ENCODE measurements at regions not wholly inside any gene's neighbourhood (a gene's known extent, or its start where the extent isn't known, plus 50 kb on each side); places are given as distances from the start of the nearest gene placed in this dataset.

GRCh38 chr1:83113652-83114051, 885.3 kb downstream of the TTLL7 start:
- Histone ChIP-seq H3K9me3 (ENCODE audit: low read depth, low read length) (no peaks in the 10 kb centered on the region), H3K4me3 (no peak overlapping the region), H3K9ac (ENCODE audit: insufficient read length) (no peak overlapping the region), H3K27ac (no peak overlapping the region), H3K36me3 (ENCODE audit: insufficient read depth, low read length) (no peaks in the 10 kb centered on the region)
- TF ChIP-seq POLR2AphosphoS5 (IDR thresholded peaks at IDR 0.05; ENCODE audit: borderline replicate concordance, low read depth, low read length) (no peak), EZH2 (IDR thresholded peaks at IDR 0.05) (no peak), FOXP2 (optimal IDR thresholded peaks at IDR 0.05; ENCODE audit: control extremely low read depth, extremely low read length, insufficient read depth) (no peak)
- DNase-seq (ENCODE audit: low read depth, low spot score): no peak

GRCh38 chr1:83112248-83112885, 886.6 kb downstream of the TTLL7 start:
- H3K4me3 ChIP-seq: no peak overlapping the region
- no peak for TF ChIP-seq POLR2AphosphoS5 (IDR thresholded peaks at IDR 0.05; ENCODE audit: borderline replicate concordance, low read depth, low read length)
- TF ChIP-seq FOXP2 (optimal IDR thresholded peaks at IDR 0.05; ENCODE audit: control extremely low read depth, extremely low read length, insufficient read depth): no peak
- no peak for TF ChIP-seq EZH2 (IDR thresholded peaks at IDR 0.05)
- no peak overlapping the region for H3K27ac ChIP-seq
- no peaks in the 10 kb centered on the region for H3K9me3 ChIP-seq (ENCODE audit: low read depth, low read length)
- no peaks in the 10 kb centered on the region for H3K36me3 ChIP-seq (ENCODE audit: insufficient read depth, low read length)
- DNase-seq (ENCODE audit: low read depth, low spot score): no peak
- H3K9ac ChIP-seq (ENCODE audit: insufficient read length): no peak overlapping the region

- H3K4me3 ChIP-seq: no peak overlapping the region
- no peak overlapping the region for H3K9ac ChIP-seq (ENCODE audit: insufficient read length)
- no peak for DNase-seq (ENCODE audit: low read depth, low spot score)
- no peak overlapping the region for H3K27ac ChIP-seq
- H3K36me3 ChIP-seq (ENCODE audit: insufficient read depth, low read length): no peaks in the 10 kb centered on the region
- no peaks in the 10 kb centered on the region for H3K9me3 ChIP-seq (ENCODE audit: low read depth, low read length)
- TF ChIP-seq EZH2 (IDR thresholded peaks at IDR 0.05): no peak
- TF ChIP-seq FOXP2 (optimal IDR thresholded peaks at IDR 0.05; ENCODE audit: control extremely low read depth, extremely low read length, insufficient read depth): no peak
- no peak for TF ChIP-seq POLR2AphosphoS5 (IDR thresholded peaks at IDR 0.05; ENCODE audit: borderline replicate concordance, low read depth, low read length)
Measured at GRCh38 chr1:83110156-83110555, 888.8 kb downstream of the TTLL7 start.

- TF ChIP-seq FOXP2 (optimal IDR thresholded peaks at IDR 0.05; ENCODE audit: control extremely low read depth, extremely low read length, insufficient read depth) (no peak), EZH2 (IDR thresholded peaks at IDR 0.05) (no peak), POLR2AphosphoS5 (IDR thresholded peaks at IDR 0.05; ENCODE audit: borderline replicate concordance, low read depth, low read length) (no peak)
- no peak for DNase-seq (ENCODE audit: low read depth, low spot score)
Measured at GRCh38 chr1:83109692-83110091, 889.2 kb downstream of the TTLL7 start.

GRCh38 chr1:83104558-83104957, 894.4 kb downstream of the TTLL7 start:
- no peak overlapping the region for H3K27ac ChIP-seq
- no peak for DNase-seq (ENCODE audit: low read depth, low spot score)
- H3K36me3 ChIP-seq (ENCODE audit: insufficient read depth, low read length): no peaks in the 10 kb centered on the region
- no peak overlapping the region for H3K4me3 ChIP-seq
- TF ChIP-seq EZH2 (IDR thresholded peaks at IDR 0.05) (no peak), POLR2AphosphoS5 (IDR thresholded peaks at IDR 0.05; ENCODE audit: borderline replicate concordance, low read depth, low read length) (no peak), FOXP2 (optimal IDR thresholded peaks at IDR 0.05; ENCODE audit: control extremely low read depth, extremely low read length, insufficient read depth) (no peak)
- no peaks in the 10 kb centered on the region for H3K9me3 ChIP-seq (ENCODE audit: low read depth, low read length)
- H3K9ac ChIP-seq (ENCODE audit: insufficient read length): no peak overlapping the region

More at GRCh38 chr1:83109692-83110091, 889.2 kb downstream of the TTLL7 start:
- Histone ChIP-seq H3K36me3 (ENCODE audit: insufficient read depth, low read length) (no peaks in the 10 kb centered on the region), H3K4me3 (no peak overlapping the region), H3K27ac (no peak overlapping the region), H3K9ac (ENCODE audit: insufficient read length) (no peak overlapping the region), H3K9me3 (ENCODE audit: low read depth, low read length) (no peaks in the 10 kb centered on the region)

GRCh38 chr1:83103341-83103740, 895.6 kb downstream of the TTLL7 start:
- Histone ChIP-seq H3K27ac (no peak overlapping the region), H3K4me3 (no peak overlapping the region), H3K9ac (ENCODE audit: insufficient read length) (no peak overlapping the region), H3K36me3 (ENCODE audit: insufficient read depth, low read length) (no peaks in the 10 kb centered on the region), H3K9me3 (ENCODE audit: low read depth, low read length) (no peaks in the 10 kb centered on the region)
- TF ChIP-seq FOXP2 (optimal IDR thresholded peaks at IDR 0.05; ENCODE audit: control extremely low read depth, extremely low read length, insufficient read depth) (no peak), POLR2AphosphoS5 (IDR thresholded peaks at IDR 0.05; ENCODE audit: borderline replicate concordance, low read depth, low read length) (no peak), EZH2 (IDR thresholded peaks at IDR 0.05) (no peak)
- DNase-seq (ENCODE audit: low read depth, low spot score): no peak

- Histone ChIP-seq H3K9ac (ENCODE audit: insufficient read length) (no peak overlapping the region), H3K36me3 (ENCODE audit: insufficient read depth, low read length) (no peaks in the 10 kb centered on the region), H3K9me3 (ENCODE audit: low read depth, low read length) (no peaks in the 10 kb centered on the region), H3K27ac (no peak overlapping the region), H3K4me3 (no peak overlapping the region)
- TF ChIP-seq FOXP2 (optimal IDR thresholded peaks at IDR 0.05; ENCODE audit: control extremely low read depth, extremely low read length, insufficient read depth): no peak
- no peak for TF ChIP-seq EZH2 (IDR thresholded peaks at IDR 0.05)
- no peak for TF ChIP-seq POLR2AphosphoS5 (IDR thresholded peaks at IDR 0.05; ENCODE audit: borderline replicate concordance, low read depth, low read length)
- no peak for DNase-seq (ENCODE audit: low read depth, low spot score)
Measured at GRCh38 chr1:83102630-83103071, 896.3 kb downstream of the TTLL7 start.

GRCh38 chr1:83101406-83101805, 897.5 kb downstream of the TTLL7 start:
- Histone ChIP-seq H3K27ac (no peak overlapping the region), H3K36me3 (ENCODE audit: insufficient read depth, low read length) (no peaks in the 10 kb centered on the region), H3K9me3 (ENCODE audit: low read depth, low read length) (no peaks in the 10 kb centered on the region), H3K9ac (ENCODE audit: insufficient read length) (no peak overlapping the region), H3K4me3 (no peak overlapping the region)
- no peak for DNase-seq (ENCODE audit: low read depth, low spot score)
- TF ChIP-seq POLR2AphosphoS5 (IDR thresholded peaks at IDR 0.05; ENCODE audit: borderline replicate concordance, low read depth, low read length) (no peak), FOXP2 (optimal IDR thresholded peaks at IDR 0.05; ENCODE audit: control extremely low read depth, extremely low read length, insufficient read depth) (no peak), EZH2 (IDR thresholded peaks at IDR 0.05) (no peak)

GRCh38 chr1:83100133-83100532, 898.8 kb downstream of the TTLL7 start:
- no peaks in the 10 kb centered on the region for H3K9me3 ChIP-seq (ENCODE audit: low read depth, low read length)
- DNase-seq (ENCODE audit: low read depth, low spot score): no peak
- no peak overlapping the region for H3K27ac ChIP-seq
- H3K4me3 ChIP-seq: no peak overlapping the region
- no peaks in the 10 kb centered on the region for H3K36me3 ChIP-seq (ENCODE audit: insufficient read depth, low read length)
- no peak overlapping the region for H3K9ac ChIP-seq (ENCODE audit: insufficient read length)
- TF ChIP-seq FOXP2 (optimal IDR thresholded peaks at IDR 0.05; ENCODE audit: control extremely low read depth, extremely low read length, insufficient read depth) (no peak), EZH2 (IDR thresholded peaks at IDR 0.05) (no peak), POLR2AphosphoS5 (IDR thresholded peaks at IDR 0.05; ENCODE audit: borderline replicate concordance, low read depth, low read length) (no peak)

All from SK-N-MC (cell line).